MCF 10A (cell line): ENCODE measurements at regions not wholly inside any gene's neighbourhood (a gene's known extent, or its start where the extent isn't known, plus 50 kb on each side); places are given as distances from the start of the nearest gene placed in this dataset.

Experiments
- BruUV-seq: library from RNA; stranded (reverse); fragments of 400-500 nt; replicated peaks from 2 replicates; lab custom pipeline; 2021; lab: Mats Ljungman, UMichigan
- CTCF ChIA-PET: fragments of 300-600 bp; sonication (Branson Sonifier 250); formaldehyde crosslinking; extraction: SDS; loops from one replicate; lab custom pipeline; 2021; ENCODE audit warnings: antibody characterized with exemption, inconsistent platforms; lab: Yijun Ruan, JAX
- POLR2A ChIA-PET: fragments of 300-600, 350-650 bp; sonication (Branson Sonifier 250); formaldehyde crosslinking; extraction: SDS; loops from one replicate; lab custom pipeline; 2020; ENCODE audit warnings: antibody characterized with exemption, inconsistent platforms; lab: Yijun Ruan, JAX
- DNase-seq: peaks from one replicate; pipeline ENCODE4 v3.0.0-alpha.2; 2018; ENCODE audit not compliant: unreplicated experiment
- H3K27ac Mint-ChIP-seq: one replicate; pipeline ENCODE4 v1.8.0; 2022; ENCODE audit warnings: mild to moderate bottlenecking, low read depth, mixed read lengths; ENCODE audit not compliant: unreplicated experiment
- H3K27me3 Mint-ChIP-seq: one replicate; pipeline ENCODE4 v1.8.0; 2022; ENCODE audit warnings: mixed read lengths; ENCODE audit not compliant: insufficient read depth, unreplicated experiment
- H3K36me3 Mint-ChIP-seq: one replicate; pipeline ENCODE4 v1.8.0; 2022; ENCODE audit warnings: mild to moderate bottlenecking, moderate library complexity, mixed read lengths; ENCODE audit not compliant: insufficient read depth, unreplicated experiment
- H3K4me1 Mint-ChIP-seq: one replicate; pipeline ENCODE4 v1.8.0; 2022; ENCODE audit warnings: mixed read lengths; ENCODE audit not compliant: insufficient read depth, unreplicated experiment
- H3K4me3 Mint-ChIP-seq: one replicate; pipeline ENCODE4 v1.8.0; 2022; ENCODE audit warnings: mild to moderate bottlenecking, moderate library complexity, mixed read lengths; ENCODE audit not compliant: unreplicated experiment
- H3K9me3 Mint-ChIP-seq: one replicate; pipeline ENCODE4 v1.8.0; 2022; ENCODE audit warnings: mixed read lengths; ENCODE audit not compliant: unreplicated experiment
- CTCF ChIP-seq: fragments of 200-600 bp; IDR thresholded peaks from one replicate; pipeline ENCODE4 v1.8.0; 2022; ENCODE audit warnings: antibody characterized with exemption, mild to moderate bottlenecking; ENCODE audit not compliant: unreplicated experiment
- intact Hi-C: fragments of 100-400 bp; cut with micrococcal nuclease; formaldehyde crosslinking; loops from 2 replicates; pipeline ENCODE4 v1.14.1; 2022

GRCh38 chr10:3336673-3337293 lies 164.2 kb upstream of the PITRM1 start:
- no peaks in the 10 kb centered on the region for H3K4me1 Mint-ChIP-seq
- no peak for DNase-seq
- H3K36me3 Mint-ChIP-seq = no peaks in the 10 kb centered on the region
- no TSS peak for BruUV-seq
- ChIA-PET CTCF (no interaction called here), POLR2A (no interaction called here)
- H3K4me3 Mint-ChIP-seq = no peak overlapping the region
- TF ChIP-seq CTCF = no peak
- H3K27me3 Mint-ChIP-seq = no peaks in the 10 kb centered on the region
- no peak overlapping the region for H3K27ac Mint-ChIP-seq
- intact Hi-C loops = no loop called here
- no peaks in the 10 kb centered on the region for H3K9me3 Mint-ChIP-seq

GRCh38 chr10:3333426-3333825 lies 160.8 kb upstream of the PITRM1 start:
- CTCF ChIA-PET = interaction anchor here (0.5 kb wide), 1 partner anchor 607 kb away, joined by 3 read pairs; no protein-coding TSS in a partner anchor
- BruUV-seq = no TSS peak

GRCh38 chr10:3331690-3332230 lies 159.2 kb upstream of the PITRM1 start:
- Mint-ChIP-seq H3K9me3 (no peaks in the 10 kb centered on the region), H3K27ac (no peak overlapping the region), H3K4me1 (peaks cover 13% of the 10 kb centered on the region), H3K4me3 (no peak overlapping the region), H3K27me3 (no peaks in the 10 kb centered on the region), H3K36me3 (no peaks in the 10 kb centered on the region)
- ChIA-PET CTCF (no interaction called here), POLR2A (interaction anchor here (1.7 kb wide), 1 partner anchor 8 kb away, joined by 4 read pairs; no protein-coding TSS in a partner anchor)
- no TSS peak for BruUV-seq
- TF ChIP-seq CTCF = no peak
- intact Hi-C loops = no loop called here
- DNase-seq = no peak

More at GRCh38 chr10:3333426-3333825, 160.8 kb upstream of the PITRM1 start:
- Mint-ChIP-seq H3K27me3 (no peaks in the 10 kb centered on the region), H3K9me3 (no peaks in the 10 kb centered on the region), H3K4me1 (peaks cover 13% of the 10 kb centered on the region), H3K4me3 (no peak overlapping the region), H3K27ac (no peak overlapping the region), H3K36me3 (no peaks in the 10 kb centered on the region)
- intact Hi-C loops = no loop called here
- POLR2A ChIA-PET = interaction anchor here (0.6 to 1.7 kb wide), 4 partner anchors 9 to 1001 kb away, joined by 3 to 4 read pairs (median 4); no protein-coding TSS in a partner anchor
- no peak for TF ChIP-seq CTCF
- DNase-seq = no peak

- DNase-seq = no peak
- no TSS peak for BruUV-seq
- Mint-ChIP-seq H3K36me3 (no peaks in the 10 kb centered on the region), H3K9me3 (no peaks in the 10 kb centered on the region), H3K4me1 (peaks cover 13% of the 10 kb centered on the region), H3K4me3 (no peak overlapping the region), H3K27me3 (no peaks in the 10 kb centered on the region), H3K27ac (no peak overlapping the region)
- CTCF ChIA-PET = no interaction called here
- intact Hi-C loops = no loop called here
- no peak for TF ChIP-seq CTCF
- POLR2A ChIA-PET = no interaction called here
Observed at GRCh38 chr10:3331187-3331586, 158.6 kb upstream of the PITRM1 start.
